ENCODE measurements at regions not wholly inside any gene's neighbourhood (a gene's known extent, or its start where the extent isn't known, plus 50 kb on each side); places are given as distances from the start of the nearest gene placed in this dataset.
A peak's percentile ranks its signal among the peaks of the same experiment; 100 is the strongest.

GRCh38 chr2:134019871-134020270 lies 234.0 kb upstream of the MGAT5 start:
- TF ChIP-seq CTCF (IDR thresholded peaks at IDR 0.05) = no peak
- no peak for TF ChIP-seq POLR2A (IDR thresholded peaks at IDR 0.05)
- no peak for DNase-seq
- intact Hi-C loops (cut with DNase I) = no loop called here
- H3K4me3 ChIP-seq (replicated peaks in 1 of 3) = no peak overlapping the region
- WGBS, 2 donors = 93 to 95% methylated on average over 2 of the region's 2 CpGs
- H3K9me3 ChIP-seq = no peaks in the 10 kb centered on the region
- H3K27ac ChIP-seq = no peak overlapping the region
- H3K27me3 ChIP-seq = no peaks in the 10 kb centered on the region
- no peaks in the 10 kb centered on the region for H3K4me1 ChIP-seq
- H3K36me3 ChIP-seq = no peaks in the 10 kb centered on the region

GRCh38 chr2:134020608-134021007 lies 233.3 kb upstream of the MGAT5 start:
- no peak for TF ChIP-seq CTCF (IDR thresholded peaks at IDR 0.05)
- TF ChIP-seq POLR2A (IDR thresholded peaks at IDR 0.05) = no peak
- no peak overlapping the region for H3K4me3 ChIP-seq (replicated peaks in 1 of 3)
- no peaks in the 10 kb centered on the region for H3K27me3 ChIP-seq
- H3K36me3 ChIP-seq = no peaks in the 10 kb centered on the region
- intact Hi-C loops (cut with DNase I) = no loop called here
- WGBS, 2 donors = 79 to 94% methylated on average over 3 of the region's 3 CpGs
- no peaks in the 10 kb centered on the region for H3K9me3 ChIP-seq
- H3K27ac ChIP-seq = no peak overlapping the region
- H3K4me1 ChIP-seq = no peaks in the 10 kb centered on the region
- no peak for DNase-seq

GRCh38 chr2:134021830-134022524 lies 231.9 kb upstream of the MGAT5 start:
- H3K36me3 ChIP-seq = no peaks in the 10 kb centered on the region
- no peaks in the 10 kb centered on the region for H3K27me3 ChIP-seq
- no peak for DNase-seq
- no peaks in the 10 kb centered on the region for H3K9me3 ChIP-seq
- intact Hi-C loops (cut with DNase I) = no loop called here
- WGBS, 2 donors = 90 to 95% methylated on average over 5 of the region's 5 CpGs
- TF ChIP-seq CTCF (IDR thresholded peaks at IDR 0.05) = no peak
- no peak for TF ChIP-seq POLR2A (IDR thresholded peaks at IDR 0.05)
- peaks cover 0 to 4% of the 10 kb centered on the region in 2 donors for H3K4me1 ChIP-seq
- H3K4me3 ChIP-seq (replicated peaks in 1 of 3) = no peak overlapping the region
- no peak overlapping the region for H3K27ac ChIP-seq

- Histone ChIP-seq H3K4me3 (replicated peaks in 1 of 3) (no peak overlapping the region), H3K36me3 (no peaks in the 10 kb centered on the region), H3K9me3 (no peaks in the 10 kb centered on the region), H3K27ac (no peak overlapping the region), H3K4me1 (peaks cover 4 to 23% of the 10 kb centered on the region in 2 donors), H3K27me3 (no peaks in the 10 kb centered on the region)
- intact Hi-C loops (cut with DNase I) = no loop called here
- WGBS, 2 donors = 89 to 94% methylated on average over 5 of the region's 5 CpGs
- no peak for TF ChIP-seq POLR2A (IDR thresholded peaks at IDR 0.05)
- TF ChIP-seq CTCF (IDR thresholded peaks at IDR 0.05) = no peak
- DNase-seq = no peak
Measured at GRCh38 chr2:134023854-134024253, 230.0 kb upstream of the MGAT5 start.

- Histone ChIP-seq H3K27ac (no peak overlapping the region), H3K9me3 (no peaks in the 10 kb centered on the region), H3K36me3 (no peaks in the 10 kb centered on the region), H3K4me3 (replicated peaks in 1 of 3) (no peak overlapping the region), H3K27me3 (no peaks in the 10 kb centered on the region), H3K4me1 (peaks cover 37 to 61% of the 10 kb centered on the region in 2 donors)
- TF ChIP-seq CTCF (IDR thresholded peaks at IDR 0.05) = no peak
- no peak for TF ChIP-seq POLR2A (IDR thresholded peaks at IDR 0.05)
- peak; percentile 45 to 60 for DNase-seq
- intact Hi-C loops (cut with DNase I) = no loop called here
- 18 to 23% methylated on average over 11 to 20 of the region's 21 CpGs for WGBS, 2 donors
Measured at GRCh38 chr2:134027980-134028379, 225.9 kb upstream of the MGAT5 start.
